ENCODE measurements at regions not wholly inside any gene's neighbourhood (a gene's known extent, or its start where the extent isn't known, plus 50 kb on each side); places are given as distances from the start of the nearest gene placed in this dataset.
"Not testable (repeated sequence)": the region's sequence is repeated elsewhere in the genome, so short reads cannot be mapped to it uniquely, and the experiment has no call there.

DNA sequence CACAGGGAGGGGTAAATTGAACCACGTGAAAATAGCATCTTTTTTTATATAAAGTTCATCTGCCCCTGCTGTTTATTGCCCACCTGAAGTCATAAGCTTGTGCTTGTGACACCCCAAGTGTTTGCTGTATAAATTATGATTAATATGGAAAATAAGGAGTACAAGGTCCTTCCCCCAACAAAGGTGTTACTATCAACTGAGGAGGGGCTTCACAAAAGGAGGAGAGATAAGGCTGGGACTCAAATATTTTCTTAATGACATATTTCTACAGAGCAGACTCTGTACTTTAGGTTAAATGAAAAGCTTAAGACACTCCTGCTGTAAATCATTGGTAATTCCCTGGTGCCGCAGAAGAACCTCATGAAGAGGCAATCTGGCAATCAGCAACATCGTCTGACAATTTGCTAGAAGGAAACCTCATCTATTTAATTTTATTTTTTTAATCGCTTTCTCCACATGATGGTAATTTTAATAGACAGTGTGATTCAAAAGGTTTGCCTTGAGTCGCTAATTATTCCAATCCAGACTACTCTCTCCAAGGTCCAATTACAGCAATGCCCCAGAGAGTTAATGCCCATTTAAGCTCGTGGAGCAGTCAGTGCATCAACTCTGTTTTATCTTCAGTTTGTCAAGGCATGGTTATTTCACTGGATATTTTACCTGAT is 1432.4 kb downstream of the FAM181B start:
- DNase-seq (ENCODE audit: extremely low read depth, low read depth): no peak
- TF ChIP-seq, protein P1, sequence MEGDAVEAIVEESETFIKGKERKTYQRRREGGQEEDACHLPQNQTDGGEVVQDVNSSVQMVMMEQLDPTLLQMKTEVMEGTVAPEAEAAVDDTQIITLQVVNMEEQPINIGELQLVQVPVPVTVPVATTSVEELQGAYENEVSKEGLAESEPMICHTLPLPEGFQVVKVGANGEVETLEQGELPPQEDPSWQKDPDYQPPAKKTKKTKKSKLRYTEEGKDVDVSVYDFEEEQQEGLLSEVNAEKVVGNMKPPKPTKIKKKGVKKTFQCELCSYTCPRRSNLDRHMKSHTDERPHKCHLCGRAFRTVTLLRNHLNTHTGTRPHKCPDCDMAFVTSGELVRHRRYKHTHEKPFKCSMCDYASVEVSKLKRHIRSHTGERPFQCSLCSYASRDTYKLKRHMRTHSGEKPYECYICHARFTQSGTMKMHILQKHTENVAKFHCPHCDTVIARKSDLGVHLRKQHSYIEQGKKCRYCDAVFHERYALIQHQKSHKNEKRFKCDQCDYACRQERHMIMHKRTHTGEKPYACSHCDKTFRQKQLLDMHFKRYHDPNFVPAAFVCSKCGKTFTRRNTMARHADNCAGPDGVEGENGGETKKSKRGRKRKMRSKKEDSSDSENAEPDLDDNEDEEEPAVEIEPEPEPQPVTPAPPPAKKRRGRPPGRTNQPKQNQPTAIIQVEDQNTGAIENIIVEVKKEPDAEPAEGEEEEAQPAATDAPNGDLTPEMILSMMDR (IDR thresholded peaks at IDR 0.05; ENCODE audit: low read depth, low read length): no peak

GRCh38 chr11:81286959-81287358 is 1446.7 kb downstream of the FAM181B start:
- no peak for DNase-seq (ENCODE audit: extremely low read depth, low read depth)
- TF ChIP-seq, protein P1 (IDR thresholded peaks at IDR 0.05; ENCODE audit: low read depth, low read length): no peak

GRCh38 chr11:81286550-81286949 is 1447.1 kb downstream of the FAM181B start:
- DNase-seq (ENCODE audit: extremely low read depth, low read depth): no peak
- TF ChIP-seq, protein P1 (IDR thresholded peaks at IDR 0.05; ENCODE audit: low read depth, low read length): no peak

- DNase-seq (ENCODE audit: extremely low read depth, low read depth): not testable (repeated sequence)
These were observed 1453.4 kb downstream of the FAM181B start for GRCh38 chr11:81280228-81280627.

DNA sequence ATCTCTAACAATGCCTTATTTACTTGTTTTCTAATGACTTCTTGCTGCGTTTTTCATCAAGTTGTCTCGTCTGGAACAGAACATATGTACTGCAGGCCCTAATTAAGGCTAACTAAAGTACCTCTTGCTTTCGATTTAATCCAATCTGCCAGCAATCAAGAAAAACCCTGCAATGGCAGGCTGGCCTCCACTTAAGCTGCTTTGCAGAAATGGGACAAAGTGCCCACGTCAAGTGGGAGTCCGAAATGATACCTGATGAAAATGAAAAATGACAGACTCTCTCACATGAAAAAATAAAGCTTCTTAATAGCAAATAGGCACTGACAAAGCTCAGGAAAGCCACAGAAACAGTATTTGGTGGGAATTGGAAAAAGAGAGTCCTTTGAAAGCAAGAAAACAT is 1454.7 kb downstream of the FAM181B start:
- DNase-seq (ENCODE audit: extremely low read depth, low read depth): no peak
- TF ChIP-seq, protein P1 (IDR thresholded peaks at IDR 0.05; ENCODE audit: low read depth, low read length): no peak

- no peak for DNase-seq (ENCODE audit: extremely low read depth, low read depth)
- TF ChIP-seq, protein P1 (IDR thresholded peaks at IDR 0.05; ENCODE audit: low read depth, low read length): no peak
These were observed 1463.0 kb downstream of the FAM181B start for GRCh38 chr11:81270686-81271085.

- TF ChIP-seq, protein P1 (IDR thresholded peaks at IDR 0.05; ENCODE audit: low read depth, low read length): no peak
- DNase-seq (ENCODE audit: extremely low read depth, low read depth): no peak
These were observed 1466.4 kb downstream of the FAM181B start for GRCh38 chr11:81267246-81267645.

DNA sequence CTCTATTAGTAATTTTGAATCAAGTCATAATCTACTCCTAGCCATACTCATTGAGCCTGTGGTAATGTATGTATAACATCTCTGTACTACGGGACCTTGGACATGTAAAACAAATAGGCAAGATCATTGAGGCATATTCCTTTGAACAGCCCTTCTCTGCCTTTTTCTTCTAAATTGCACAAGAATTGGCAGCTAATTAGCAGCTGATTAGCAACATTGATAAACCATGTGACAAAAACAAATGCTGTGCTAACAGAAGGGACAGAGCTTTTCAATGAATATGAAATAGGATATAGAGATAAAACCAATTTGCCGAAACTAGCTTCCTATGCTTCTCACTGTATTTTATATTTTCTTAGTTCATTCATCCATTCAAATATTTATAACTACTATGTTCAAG is 1474.2 kb downstream of the FAM181B start:
- no peak for DNase-seq (ENCODE audit: extremely low read depth, low read depth)
- TF ChIP-seq, protein P1 (IDR thresholded peaks at IDR 0.05; ENCODE audit: low read depth, low read length): no peak

Measured in AG09319 (cell line).